ENCODE measurements at regions not wholly inside any gene's neighbourhood (a gene's known extent, or its start where the extent isn't known, plus 50 kb on each side); places are given as distances from the start of the nearest gene placed in this dataset.

DNA sequence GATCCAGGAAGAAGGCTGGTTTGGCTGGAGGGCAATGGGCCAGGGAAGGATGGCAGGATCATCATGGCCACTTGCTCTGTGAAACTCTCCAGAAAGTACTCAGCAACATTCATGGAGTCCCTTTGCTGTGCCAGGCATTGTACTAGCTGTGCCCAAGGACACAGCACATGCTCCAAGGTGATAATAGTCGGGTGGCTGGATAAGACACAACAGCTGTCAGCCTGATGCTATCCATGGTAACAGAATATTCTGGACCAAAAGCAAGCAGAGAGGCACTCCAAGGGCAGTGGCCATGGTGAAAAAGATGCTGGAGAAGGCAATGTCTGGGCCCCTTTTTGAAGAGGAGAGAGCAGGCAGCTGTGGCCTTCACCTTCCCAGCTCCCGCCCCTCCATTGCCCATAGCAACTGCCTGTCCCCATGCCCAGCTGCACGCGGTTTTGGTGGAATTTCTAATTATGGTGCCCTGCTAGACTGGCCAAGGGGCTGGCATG is 113.8 kb upstream of the CPEB4 start (continued):
- no peak for TF ChIP-seq CHD7 (IDR thresholded peaks at IDR 0.05; ENCODE audit: insufficient replicate concordance, low read length)
- no peak for TF ChIP-seq BRCA1 (IDR thresholded peaks at IDR 0.05; ENCODE audit: low read depth, low read length)
- TF ChIP-seq RNF2 (IDR thresholded peaks at IDR 0.05; ENCODE audit: borderline replicate concordance, low read depth, low read length, missing control alignments, poor library complexity, severe bottlenecking), result no peak
